Glomerular visceral epithelial cell (primary cell): ENCODE measurements at regions not wholly inside any gene's neighbourhood (a gene's known extent, or its start where the extent isn't known, plus 50 kb on each side); places are given as distances from the start of the nearest gene placed in this dataset.

Experiments used
- DNase-seq: peaks from one replicate; pipeline ENCODE4 v3.0.0-alpha.2; 2016; ENCODE audit errors: extremely low spot score

DNA sequence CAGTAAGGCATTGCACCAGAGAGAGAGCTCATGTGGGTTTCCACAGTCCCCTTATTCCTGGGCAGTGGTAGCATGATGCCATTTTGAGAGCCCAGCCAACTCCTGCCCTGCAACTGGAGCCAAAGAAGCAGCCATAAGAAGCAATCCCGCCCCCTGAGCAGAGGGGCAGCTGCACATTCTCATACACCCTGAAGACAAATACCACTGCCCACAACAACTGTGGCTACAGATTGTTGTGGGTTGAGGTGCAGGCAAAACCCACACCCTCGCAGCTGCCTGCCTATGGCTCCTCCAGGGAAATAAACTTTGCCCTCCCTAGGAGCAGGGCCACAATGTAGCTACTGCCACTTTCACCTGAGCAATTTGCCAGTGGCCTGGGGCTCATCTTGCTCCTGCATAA lies 219.4 kb upstream of the NRXN1 start:
- DNase-seq, result no peak

DNA sequence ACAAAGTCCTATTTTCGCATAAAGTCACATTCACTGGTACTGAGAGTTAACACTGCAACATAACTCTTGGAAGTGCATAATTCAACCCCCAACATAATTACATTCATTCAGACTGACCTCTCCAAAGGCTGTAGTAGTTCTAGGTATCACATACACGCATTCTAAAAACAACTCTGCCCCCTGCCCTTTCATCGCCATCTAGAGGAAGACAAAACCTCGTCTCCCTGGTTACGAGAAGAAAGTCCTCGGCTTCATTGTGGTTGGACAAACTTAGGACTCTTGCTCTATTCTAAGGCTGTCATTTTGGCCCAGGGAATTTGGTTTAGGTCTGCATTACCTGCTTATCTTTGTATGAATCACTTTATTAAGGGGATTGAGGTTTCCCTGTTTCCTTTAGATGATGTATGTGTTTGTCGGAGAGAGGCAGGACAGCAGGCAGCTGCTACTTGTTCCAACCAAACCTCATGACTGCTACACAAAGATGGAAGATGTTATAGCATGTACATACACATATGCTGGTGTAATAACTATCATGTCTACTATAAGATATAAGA lies 215.4 kb upstream of the NRXN1 start:
- DNase-seq, result no peak

GRCh38 chr2:51243892-51244535 lies 212.1 kb upstream of the NRXN1 start:
- DNase-seq, result no peak

GRCh38 chr2:51237626-51238271 lies 205.8 kb upstream of the NRXN1 start:
- DNase-seq, result no peak

DNA sequence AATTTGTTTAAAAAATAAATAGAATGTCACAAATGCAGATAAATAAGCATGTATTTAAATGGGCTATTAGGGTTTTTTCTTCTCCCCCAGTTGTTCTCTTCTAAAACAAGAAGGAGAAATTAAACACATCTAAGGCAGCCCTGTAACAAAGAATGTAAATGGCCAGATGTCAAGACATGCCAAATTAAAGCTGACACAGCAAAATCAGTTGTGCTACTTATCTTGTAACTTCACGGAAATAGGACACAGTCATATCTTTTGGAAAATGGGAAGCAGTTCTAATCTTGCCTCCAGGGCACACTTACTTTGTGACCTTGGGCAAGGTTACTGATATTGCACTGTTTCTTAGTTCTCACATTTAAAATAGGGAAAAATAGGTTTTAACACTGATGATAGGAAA lies 200.1 kb upstream of the NRXN1 start:
- DNase-seq, result no peak

DNA sequence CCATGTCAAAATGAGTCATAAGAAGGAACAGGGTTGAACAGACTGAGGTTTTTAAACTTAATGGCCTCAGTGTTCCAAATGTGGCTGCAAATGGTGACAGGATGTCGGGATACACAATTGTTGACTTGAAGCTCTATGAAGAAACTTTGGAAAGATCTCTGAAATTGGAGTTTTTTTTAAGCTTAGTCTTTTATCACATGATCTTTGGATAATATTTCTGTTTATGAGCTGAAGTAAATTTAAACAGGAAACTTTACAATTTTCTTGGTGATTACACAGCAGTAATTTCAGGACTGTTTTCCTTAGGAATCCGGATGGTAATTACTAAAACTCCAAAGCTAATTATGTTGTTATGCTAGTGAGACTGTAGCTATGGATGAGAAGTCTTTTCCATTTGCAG lies 199.1 kb upstream of the NRXN1 start:
- DNase-seq, result no peak

- no peak for DNase-seq
Measured at GRCh38 chr2:51225377-51225776, 193.4 kb upstream of the NRXN1 start.

DNA sequence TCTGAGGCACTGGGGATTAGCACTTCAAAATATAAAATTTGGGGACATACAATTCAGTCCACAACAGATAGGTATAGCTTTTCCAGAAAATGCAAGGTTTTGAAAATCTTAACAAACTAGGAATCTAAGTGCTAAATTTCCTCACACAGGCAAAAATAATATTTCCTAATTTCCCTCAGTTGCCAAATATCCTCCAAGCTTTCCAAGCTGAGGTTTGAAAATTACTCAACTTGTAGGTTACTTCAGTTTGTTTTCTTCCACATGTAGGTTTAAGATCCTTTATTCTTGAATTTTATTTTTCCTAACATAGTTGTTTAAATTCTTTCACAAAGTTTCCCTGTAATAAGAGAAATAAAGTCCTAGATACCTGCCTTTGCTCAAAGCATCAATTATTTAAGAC lies 192.9 kb upstream of the NRXN1 start:
- DNase-seq, result no peak

DNA sequence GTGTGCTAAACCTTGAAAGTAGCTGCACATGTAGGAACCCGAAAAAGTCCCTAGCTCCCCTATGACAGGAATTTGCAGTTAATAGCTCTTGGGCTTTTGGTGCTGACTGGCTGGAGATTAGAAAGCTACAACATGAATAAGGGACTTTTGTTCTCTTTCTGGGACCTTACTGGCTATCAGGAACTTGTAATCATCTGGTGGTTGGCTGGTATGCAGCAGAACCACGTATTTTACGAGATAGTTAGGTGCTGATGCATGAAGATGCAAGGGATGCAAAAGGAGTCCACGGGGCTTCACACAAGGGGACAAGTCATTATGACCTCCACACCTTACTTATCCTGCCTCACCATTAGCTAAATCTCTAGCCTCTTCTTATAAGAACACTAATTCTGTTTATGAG lies 190.2 kb upstream of the NRXN1 start:
- DNase-seq, result no peak

DNA sequence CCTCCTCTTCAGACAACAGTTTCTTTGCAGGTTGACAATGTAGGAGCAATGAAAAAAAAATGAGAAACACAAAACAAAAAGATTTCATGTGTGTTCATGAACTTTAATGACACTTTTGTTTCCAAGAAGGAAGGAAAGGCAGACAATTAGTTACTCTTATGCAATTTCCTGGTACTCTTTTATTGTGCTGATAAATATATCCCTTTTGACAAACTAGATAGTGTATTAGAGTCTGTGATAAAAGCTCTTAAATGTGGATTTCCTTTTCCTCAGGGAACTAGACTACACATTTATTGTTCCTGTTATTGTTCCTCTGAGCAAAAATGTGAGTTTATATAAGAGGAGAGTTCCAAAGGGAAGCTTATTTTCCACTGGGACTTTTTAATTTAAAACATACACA lies 188.7 kb upstream of the NRXN1 start:
- DNase-seq, result no peak

- DNase-seq, result no peak
Measured at GRCh38 chr2:51220080-51220479, 188.1 kb upstream of the NRXN1 start.

GRCh38 chr2:51219468-51219867 lies 187.5 kb upstream of the NRXN1 start:
- no peak for DNase-seq

DNA sequence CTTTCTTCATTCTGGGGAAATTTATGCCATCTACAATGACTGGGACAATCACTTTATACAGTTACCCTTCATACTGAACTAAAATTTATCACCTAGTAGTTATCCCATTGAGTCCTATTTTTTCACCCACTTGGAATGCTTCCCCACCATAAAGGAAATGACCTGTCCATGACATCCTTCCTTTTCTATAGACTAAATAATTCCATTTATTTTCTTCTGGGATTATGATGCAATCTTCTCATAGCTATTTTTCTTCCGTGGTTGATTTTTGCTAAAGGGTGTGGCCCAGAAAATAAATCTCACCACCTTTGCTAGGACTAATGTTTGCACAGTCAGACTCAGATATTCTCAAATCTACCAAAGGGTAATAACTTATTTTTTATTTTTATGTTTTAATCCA lies 186.1 kb upstream of the NRXN1 start:
- no peak for DNase-seq

DNA sequence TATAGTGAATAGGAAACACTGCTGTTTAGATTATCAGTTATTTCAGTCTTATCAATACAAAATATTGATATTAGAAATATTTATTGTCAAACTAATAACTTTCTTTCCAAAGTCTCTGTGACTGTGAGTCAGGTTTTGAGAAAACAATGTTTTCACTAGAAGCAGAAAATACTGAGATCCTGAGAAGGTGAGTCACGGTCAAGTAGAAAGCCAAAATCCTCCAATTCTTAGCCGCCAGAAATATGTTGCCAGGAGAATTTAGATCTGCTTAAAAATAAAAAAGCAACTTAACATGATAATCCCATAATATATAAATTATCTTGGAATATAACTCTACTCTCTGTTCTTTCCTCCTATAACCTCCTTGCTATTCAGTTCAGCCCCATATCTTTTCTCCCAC lies 181.9 kb upstream of the NRXN1 start:
- DNase-seq, result no peak

GRCh38 chr2:51212374-51212773 lies 180.4 kb upstream of the NRXN1 start:
- no peak for DNase-seq

DNA sequence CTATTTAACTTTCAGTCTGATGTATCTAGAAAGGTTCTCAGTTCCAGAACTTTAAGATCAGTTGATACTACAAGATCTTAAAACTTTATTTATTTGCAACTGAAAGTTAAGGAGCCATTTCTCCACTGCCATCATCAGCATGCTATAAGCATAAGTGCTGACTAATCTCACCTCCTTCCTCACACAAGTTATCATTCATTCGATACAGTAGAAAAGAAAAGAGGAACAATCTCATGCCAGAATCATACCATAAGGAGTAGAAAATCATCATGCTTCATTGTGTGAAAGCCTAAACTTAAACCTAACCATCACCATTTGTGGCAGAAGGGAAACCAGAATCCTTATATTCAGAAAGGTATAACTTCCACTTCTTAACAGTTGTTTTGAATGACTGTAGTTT lies 176.6 kb upstream of the NRXN1 start:
- no peak for DNase-seq

DNA sequence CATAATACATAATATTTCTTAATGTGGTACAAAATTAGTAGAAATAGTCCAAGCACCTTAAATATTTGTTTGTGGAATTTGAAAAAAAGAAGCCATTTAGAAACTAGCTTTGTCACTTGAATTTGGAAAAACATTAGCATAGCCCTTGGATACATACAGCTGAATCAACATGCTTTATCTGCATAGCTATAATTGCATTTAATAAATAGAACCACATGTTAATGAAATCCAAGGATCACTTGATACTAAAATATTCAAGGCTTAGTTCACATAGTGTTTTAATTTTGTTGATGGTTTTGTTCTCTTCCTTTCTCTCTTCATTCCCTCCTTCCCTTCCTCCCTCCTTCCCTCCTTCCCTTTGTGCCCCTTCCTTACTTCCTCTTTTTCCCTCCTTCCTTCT lies 169.4 kb upstream of the NRXN1 start:
- no peak for DNase-seq

GRCh38 chr2:51194656-51195055 lies 162.7 kb upstream of the NRXN1 start:
- DNase-seq, result no peak

DNA sequence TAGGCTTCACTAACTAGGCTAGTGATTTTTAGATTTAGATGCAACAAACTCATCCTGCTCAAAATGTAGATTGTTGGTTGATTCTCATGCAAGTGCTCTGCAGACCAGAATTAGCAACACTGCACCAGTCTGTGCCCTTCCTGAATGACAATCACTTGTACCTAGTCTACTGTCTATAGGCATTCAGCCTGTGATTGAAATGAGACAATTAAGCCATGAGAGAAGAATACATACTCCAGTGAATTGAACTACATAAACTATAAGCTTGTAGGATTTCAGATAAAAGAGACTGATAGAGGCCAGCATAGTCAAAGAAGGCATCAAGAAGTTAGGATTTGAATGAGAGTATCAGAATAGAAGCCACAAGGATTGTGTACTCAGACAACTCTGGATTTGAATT lies 138.3 kb upstream of the NRXN1 start:
- DNase-seq, result no peak

- DNase-seq, result no peak
Measured at GRCh38 chr2:51165534-51166260, 133.8 kb upstream of the NRXN1 start.

- DNase-seq, result no peak
Measured at GRCh38 chr2:51158251-51158650, 126.3 kb upstream of the NRXN1 start.

DNA sequence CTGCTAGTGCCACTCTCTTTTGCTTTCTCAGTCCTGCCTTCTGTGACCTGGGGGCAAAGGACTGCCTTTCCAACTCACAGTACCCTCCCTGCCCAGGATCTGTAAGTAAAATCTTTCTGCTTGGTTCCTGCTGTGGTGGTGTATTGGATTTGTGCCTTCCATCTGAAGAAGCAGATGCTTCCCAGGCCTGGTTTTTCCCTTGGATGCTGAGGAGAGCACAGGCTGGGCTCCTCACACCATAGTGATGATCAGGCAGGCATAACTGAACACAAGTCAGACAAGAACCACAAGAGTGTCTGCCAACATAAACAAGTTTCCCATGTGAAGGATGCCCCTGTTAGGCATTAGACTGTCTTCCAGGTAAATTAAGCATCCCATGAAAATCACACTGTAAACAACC lies 121.3 kb upstream of the NRXN1 start:
- no peak for DNase-seq
